Activated CD8-positive, alpha-beta memory T cell treated with anti-CD3 and anti-CD28 coated beads, Interleukin-2, amount 50 U/mL, for 1 hour (primary cell): ENCODE measurements at regions not wholly inside any gene's neighbourhood (a gene's known extent, or its start where the extent isn't known, plus 50 kb on each side); places are given as distances from the start of the nearest gene placed in this dataset.
A peak's percentile ranks its signal among the peaks of the same experiment; 100 is the strongest.
"Not testable (repeated sequence)": the region's sequence is repeated elsewhere in the genome, so short reads cannot be mapped to it uniquely, and the experiment has no call there.

Experiments used
- DNase-seq: peaks from one replicate; pipeline ENCODE4 v3.0.0-alpha.2; 2020; ENCODE audit errors: extremely low read depth

DNA sequence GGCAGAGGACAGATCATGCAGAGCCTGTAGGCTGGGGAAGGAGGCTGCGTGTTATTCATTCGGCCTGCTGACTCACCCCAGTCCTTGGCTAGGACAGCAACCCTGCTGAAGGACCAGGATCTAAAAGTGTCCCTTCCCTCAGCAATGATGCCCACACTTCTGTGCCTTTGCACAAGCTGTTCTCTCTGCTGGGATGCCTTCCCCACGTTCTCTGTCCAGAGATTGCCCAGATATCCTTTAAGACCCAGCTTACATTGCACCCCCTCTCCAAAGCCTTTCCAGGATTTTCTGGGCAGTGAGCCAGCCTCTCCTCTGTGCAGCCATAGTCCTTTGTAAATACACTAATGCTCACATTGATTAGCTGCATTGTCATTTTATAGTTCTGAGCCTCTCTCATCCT, 99.3 kb upstream of the CHD6 start:
- DNase-seq: no peak

DNA sequence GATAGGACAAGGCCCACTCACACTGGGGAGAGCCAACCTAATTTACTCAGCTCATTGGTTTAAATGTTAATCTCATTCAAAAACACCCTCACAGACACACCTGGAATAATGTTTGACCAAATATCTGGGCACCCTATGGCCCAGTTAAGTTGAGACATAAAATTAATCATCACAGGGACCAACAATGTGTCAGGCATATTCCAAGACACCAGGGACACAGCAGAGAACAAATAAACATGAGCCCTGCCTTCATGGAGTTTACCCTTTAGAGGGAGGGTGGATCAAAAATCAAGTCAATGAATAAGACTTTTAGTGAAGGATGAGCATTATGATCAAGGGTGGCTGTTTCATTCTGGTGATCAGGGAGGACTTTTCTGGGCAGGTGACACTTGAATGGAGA, 98.7 kb upstream of the CHD6 start:
- no peak for DNase-seq

DNA sequence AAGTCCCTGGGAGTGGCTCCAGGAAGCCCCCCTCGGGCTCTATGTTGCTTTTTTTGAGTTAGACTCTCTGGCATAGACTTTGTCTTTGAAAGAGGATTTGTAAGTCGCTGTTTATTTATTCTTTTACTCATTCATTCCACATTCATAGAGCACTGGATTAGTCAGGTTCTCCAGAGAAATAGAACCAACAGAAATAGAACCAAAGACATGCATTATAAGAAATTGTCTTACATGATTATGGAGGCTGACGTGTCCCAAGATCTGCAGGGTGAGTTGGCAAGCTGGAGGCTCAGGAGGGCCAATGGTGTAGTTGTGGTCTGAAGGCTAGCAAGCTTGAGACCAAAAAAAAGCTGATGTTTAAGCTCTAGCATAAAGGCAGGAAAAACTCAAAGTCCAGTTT, 98.3 kb upstream of the CHD6 start:
- no peak for DNase-seq

DNA sequence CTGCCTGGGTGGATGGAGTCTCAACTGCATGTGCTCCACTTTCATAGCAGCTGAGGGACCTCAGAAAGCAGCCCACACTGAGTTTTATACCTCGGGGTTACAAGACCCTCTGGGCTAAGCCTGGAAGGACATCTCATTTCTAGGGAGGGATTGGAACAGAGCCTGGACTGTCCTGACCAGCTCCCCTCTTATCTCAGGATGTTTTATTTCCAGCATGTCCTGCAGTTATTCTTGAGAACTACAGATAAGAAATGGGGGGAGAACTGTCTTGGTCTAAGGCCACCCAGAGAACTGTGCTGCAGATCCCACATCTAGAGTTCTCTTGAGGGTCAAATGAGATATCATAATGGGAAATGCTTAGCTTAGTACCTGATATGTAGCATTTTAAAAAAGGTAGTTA, 97.3 kb upstream of the CHD6 start:
- DNase-seq: no peak

DNA sequence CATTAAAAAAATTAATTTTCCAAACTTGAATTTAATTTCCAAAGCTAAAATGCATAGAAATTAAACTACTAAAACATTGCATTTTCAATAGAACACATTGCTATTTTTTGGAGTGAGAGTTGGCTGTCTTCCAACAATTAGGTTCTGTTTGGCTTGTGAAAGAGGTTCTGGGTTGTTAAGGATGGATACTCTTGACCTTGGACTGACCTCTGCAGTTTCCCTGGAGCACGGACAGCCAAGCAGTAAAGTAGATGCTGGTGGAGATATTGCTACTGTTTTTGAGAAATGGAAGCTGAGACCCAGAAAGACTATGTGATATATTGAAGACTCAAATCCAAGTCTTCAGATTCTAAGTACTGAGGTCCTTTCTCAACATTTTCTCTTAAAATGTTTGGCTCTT, 95.9 kb upstream of the CHD6 start:
- DNase-seq: no peak

DNA sequence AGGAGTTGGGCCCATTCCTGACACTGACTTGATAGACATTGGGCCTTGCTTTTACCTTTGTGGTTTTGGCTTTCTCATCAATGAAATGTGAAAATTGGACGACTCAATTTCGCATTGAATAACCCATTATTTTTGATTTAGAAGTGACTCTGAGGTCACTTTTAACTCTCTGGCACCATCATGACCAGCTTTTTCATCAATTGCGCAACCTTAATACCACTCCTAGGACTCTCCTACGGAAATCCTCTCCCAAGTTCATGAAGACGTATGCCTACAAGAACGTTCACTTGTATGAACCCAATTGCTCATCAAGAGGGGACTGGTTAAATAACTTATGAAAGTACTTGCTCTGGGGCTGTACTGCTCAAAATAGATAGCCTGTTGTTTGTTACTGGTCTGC, 86.7 kb upstream of the CHD6 start:
- DNase-seq: no peak

DNA sequence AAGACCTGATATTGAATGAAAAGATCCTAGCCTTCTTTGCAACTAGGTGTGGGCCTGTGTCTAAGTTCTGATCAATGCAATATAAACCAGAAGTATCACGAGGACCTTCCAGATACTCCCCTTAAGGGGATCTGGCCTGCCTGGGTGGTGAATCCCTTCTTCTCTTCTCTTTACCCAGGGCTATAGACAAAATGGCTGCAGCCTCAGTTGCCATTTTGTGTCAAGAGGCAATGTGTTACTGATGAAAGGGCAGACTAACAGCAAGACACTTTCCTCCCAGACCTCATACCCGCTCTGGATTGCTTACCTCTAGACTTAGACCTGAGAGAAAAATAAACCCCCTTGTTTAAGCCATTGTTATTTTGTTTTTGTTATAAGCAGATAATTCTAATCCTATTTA, 84.5 kb upstream of the CHD6 start:
- DNase-seq: no peak

DNA sequence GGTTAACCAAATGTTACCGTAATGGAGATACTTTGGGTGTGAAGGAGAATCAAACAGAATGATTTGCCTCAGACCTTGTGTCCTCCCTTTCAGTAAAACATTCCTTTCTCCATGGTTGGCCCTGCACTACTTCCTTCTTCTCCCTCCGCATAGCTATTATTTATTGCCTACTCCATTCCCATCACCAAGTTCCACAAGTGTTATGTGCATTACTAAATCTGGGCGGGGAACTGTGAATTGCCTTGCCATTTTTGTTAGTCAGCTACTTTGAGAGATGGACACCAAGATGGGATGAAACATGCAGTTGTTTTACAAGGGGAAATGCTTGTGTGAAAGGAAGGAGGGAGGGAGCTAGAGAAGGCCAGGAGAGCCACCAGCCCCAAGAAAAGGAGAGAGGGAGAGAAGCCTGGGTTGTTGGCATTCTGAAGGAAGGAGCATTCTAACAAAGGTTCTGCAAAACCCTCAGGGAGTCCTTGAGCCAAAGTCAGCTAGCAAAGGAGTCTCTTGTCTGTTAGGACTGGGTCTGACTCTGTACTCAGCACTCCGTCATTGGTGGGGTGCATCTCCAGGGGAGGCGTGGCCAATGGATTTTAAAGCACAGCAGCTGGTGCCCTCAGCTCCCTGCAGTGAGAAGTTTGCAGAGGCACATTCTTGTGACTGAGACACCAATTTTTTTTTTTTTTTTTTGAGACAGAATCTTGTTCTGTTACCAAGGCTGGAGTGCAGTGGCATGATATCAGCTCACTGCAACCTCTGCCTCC, 83.6 kb upstream of the CHD6 start:
- no peak for DNase-seq

DNA sequence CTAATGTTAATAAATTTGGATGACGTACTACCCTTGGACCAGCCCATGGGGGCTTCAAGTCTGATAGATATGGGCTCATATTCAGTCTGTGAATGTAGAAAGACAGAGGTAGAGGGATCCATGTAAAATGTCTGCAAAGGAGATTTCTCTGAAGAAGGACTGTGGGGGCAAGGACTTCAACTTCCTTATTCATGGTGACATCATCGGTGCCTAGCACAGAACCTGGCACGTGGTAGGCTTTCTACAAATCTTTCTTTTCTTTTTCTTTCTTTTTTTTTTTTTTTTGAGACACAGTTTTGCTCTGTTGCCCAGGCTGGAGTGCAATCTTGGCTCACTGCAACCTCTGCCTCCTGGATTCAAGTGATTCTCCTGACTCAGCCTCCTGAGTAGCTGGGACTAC, 81.5 kb upstream of the CHD6 start:
- not testable (repeated sequence) for DNase-seq

DNA sequence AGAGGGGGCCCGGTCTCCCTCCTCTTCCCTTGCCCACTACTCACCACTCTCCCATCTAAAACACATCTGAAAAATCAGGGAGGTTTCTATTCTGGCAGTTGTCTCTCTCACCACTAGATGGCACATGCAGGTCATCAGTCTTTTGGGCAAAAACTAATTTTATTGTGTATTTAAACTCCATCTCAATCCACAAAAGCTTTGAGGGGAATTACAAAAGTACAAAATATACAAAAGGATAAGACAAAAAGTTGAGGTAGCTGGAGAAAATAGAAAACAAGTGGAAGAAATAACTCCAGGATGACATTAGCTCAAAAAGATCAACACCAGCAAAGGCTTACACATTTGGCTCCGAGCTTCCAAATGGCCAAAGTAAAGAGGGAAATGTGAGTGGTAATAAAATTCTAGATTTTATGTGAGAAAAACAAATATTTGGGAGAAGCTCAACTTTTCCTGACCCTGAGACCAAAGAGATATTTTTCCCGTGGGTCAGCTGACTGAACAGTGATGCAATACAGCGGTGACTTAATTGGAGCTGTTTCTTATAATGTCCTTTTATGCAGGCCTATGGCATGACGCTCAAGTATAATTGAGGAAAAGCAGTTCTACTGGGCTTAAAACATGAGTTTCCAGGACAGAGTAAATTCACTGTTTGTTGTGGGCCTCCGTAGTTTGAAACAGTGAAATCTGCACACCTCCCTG, 79.8 kb upstream of the CHD6 start:
- no peak for DNase-seq

DNA sequence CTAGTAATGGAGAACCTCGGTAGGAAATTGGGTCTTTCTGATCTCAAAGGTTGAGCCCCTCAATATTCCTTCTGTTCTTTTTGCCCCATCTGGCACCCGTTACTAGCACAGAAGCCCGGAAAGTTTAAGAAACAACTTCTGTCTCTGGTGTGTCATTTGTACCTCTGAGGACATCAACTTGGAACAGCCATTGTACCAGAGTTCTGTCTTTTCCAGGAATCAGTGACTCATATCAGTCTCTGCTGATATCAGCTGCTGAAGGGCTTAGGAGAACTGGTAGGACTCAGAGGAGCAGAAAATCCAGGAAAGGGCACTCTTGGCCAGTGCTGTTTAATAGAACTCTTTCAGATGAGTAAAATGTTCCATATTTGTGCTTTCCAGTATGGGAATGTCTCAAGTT, 78.3 kb upstream of the CHD6 start:
- DNase-seq: no peak

DNA sequence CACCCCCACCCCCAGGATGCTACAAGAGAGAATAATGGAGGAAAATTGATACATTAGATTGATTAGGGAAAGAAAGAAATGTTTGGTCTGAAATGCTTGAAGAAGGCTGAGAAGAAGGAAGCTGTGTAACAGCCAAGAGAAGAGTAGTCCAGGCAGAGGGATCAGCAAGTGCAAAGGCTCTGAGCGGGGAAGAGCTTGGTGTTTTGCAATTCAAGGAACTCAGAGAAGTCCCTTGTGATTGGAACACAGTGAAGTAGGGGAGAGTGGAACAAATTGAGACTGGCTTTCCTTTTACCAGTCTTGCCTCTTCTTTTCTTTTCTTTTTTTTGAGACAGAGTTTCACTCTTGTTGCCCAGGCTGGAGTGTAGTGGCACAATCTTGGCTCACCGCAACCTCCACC, 76.6 kb upstream of the CHD6 start:
- no peak for DNase-seq

DNA sequence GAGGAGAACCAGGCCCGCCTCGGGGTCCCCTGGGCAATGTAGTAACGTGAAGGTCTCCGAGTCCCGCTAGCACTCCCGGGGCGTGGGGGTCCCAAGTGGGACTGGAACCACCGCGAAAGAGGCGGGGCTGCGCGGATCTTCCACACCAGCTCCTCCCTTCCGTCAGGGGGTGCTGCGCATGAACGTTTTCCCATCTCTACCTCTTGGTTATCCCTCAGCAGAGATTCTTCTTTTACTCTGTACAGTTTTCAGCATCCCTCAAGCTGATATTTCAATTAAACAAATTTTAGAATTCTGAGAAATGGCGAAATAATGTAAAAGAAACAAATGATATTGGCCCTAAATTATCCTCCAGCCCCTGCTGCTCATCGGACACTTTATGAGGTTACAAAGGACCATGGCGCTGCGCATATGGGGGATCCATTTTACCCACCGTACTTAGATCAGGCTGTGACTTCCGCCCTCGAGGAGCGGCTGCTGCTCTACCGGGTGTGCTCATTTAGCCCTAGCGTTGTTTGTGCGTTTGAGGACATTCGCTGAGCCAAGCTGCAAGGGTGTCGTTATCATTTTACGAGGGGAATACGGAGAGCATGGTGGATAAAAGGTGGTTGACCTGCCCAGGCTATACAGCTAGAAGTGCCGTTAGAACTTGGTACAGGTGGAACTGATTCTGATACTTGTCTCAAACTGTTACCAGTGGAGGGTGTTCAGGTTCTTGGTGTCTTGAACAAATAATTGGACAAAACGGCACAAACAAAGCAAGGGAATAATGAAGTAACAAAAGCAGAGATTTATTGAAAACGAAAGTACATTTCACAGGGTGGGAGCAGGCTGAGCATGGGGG, 75.2 kb upstream of the CHD6 start:
- peak; percentile 62 for DNase-seq

DNA sequence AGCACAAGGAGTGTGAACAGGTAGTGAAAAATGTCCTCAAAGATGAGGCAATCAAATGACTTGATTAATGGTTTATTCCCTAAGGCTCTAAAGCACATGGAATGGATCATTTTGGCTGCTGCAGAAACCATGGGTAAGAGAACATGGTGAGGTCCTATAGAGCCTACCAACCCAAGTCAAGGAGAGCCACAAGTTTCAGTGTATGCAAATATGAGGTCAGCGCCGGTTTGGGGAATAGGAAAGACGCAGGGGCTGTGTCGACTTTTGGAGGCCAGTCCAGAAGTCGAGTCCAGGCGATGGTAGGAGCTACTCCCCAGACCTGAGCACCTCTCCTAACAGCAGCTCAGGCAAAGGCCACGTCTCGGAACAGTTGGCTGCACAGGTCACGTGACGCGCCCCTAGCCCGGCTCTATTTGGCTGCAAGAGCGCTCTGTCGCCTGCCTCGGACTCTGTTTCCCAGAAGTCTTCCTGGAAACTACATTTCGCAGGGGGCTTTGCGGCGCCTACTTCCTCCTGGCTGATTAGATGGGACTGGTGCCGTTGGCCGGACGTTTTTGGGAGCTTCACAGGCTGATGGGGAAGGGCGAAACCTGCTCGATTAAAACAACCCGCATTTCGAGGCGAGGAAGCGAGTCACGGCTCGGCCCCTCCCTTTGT, 74.4 kb upstream of the CHD6 start:
- DNase-seq: peak; percentile 40

DNA sequence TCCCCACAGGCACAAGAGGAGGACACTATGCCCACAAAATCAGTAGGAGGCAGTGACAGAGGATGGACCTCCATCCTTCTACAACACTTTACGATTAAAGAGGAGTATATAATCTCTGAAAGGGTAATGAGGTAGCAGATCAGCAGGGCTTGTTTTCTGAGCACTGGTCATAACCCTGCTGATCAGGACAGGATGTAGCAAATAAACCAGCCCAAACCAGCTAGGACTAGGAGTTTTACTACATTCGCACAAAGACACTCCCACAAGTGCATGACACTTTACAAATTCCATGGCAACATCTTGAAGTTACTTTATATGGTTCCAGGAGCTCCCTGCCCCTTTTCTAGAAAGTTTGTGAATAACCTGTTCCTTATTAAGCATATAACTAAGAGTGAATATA, 73.3 kb upstream of the CHD6 start:
- DNase-seq: no peak

DNA sequence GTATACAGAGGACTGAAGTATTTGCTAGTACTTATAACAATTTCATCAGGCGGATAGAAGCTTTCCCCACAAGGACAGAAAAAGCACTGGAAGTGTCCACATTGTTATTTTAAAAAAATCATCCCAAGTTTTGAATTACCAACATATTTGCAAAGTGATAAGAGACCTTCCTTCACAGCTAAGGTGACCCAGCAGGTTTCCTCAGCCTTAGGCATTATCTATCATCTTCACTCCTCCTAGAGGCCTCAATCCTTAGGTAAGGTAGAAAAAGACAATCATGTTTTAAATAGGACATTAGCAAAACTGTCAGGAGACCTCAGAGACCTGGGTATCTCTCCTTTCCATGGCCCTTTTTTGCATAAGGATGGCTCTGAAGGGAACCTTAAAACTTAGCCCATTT, 72.5 kb upstream of the CHD6 start:
- DNase-seq: no peak

DNA sequence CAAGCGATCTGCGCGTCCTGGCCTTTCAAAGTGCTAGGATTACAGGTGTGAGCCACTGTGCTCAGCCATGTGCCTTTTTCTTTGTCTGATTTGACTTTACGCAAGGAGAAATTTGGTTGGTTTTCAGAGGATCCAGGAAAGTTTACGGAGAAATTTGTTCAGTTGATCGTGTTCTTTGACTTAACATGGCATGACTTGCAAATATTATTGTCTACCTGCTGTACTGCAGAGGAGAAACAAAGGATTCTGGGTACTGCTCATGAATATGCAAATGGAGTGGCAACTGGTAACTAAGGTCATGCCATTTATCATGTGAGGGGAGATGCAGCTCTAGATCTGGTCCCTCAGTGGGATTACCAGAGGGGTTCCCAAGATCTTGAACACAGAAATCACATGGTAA, 68.8 kb upstream of the CHD6 start:
- DNase-seq: no peak

DNA sequence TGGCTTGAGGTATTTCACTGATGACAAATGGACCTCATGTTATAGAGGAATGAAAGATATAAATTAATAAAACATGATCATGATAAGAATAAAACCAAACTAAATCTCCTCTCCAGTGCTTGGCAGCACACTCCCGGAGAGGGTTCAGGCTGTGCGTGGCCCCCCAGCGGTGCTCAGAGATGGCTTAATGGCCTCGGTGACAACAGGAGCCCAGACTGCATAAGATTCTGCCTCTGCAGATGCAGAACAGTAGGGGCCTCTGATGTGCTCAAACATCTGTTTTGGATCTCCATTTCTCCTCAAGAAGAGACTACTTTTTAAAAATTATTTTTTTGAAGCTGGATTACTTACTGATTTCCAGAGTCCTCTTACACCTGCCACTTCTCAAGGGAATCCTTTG, 67.0 kb upstream of the CHD6 start:
- not testable (repeated sequence) for DNase-seq

DNA sequence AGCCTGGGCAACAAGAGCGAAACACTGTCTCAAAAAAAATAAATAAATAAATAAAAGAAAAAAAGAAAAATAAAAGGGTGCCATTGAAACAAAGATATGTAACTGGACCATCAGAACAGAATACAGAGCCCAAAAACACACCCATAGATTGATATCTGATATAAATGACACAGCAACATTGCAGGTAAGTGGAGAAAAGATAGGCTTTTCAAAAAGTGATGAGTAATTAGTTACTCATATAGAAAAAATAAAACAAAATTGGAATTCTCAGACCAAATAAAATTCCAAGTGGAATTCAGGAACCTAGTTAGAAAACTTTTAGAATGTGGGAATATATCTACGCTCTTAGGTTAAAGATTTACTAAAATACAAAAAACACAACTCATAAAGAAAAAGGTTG, 60.6 kb upstream of the CHD6 start:
- no peak for DNase-seq

DNA sequence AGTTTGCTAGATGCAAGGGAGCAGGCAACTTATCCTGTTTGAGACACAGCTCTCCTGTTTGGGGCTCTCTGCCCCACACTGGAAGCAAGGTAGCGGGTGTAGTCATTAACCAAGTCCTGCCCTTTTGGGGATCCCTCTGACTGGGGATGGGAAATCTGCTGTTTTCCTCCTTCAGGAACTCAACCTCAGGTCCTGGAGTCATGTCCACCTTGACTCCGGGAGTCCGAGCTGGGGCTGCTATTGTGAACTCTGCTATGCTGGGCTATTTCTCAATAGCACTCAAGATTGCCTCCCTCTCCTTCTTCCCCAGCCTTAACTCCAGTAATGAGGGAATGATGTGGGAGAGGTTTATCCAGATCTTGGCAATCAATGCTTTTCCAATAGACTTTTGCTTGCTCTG, 54.1 kb upstream of the CHD6 start:
- no peak for DNase-seq

DNA sequence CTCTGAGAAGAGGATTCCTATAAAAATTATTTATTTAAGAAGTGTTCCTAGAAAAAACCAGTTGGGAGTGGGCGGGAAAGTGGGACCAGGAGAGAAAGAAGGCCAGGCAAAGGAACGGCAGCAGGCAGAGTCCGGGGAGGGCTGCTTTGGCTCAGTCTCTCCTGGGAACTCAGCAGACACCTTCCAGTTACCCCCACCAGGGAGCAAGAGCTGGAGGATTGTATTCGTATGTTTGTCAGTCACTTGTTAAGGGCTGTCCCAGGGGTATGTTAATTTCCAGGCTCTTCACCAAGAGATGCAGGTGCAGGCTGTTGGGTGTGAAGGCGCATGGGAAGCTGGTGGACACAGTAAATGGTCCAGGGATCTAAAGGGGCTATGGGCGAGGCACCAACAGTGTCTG, 53.0 kb upstream of the CHD6 start:
- no peak for DNase-seq

DNA sequence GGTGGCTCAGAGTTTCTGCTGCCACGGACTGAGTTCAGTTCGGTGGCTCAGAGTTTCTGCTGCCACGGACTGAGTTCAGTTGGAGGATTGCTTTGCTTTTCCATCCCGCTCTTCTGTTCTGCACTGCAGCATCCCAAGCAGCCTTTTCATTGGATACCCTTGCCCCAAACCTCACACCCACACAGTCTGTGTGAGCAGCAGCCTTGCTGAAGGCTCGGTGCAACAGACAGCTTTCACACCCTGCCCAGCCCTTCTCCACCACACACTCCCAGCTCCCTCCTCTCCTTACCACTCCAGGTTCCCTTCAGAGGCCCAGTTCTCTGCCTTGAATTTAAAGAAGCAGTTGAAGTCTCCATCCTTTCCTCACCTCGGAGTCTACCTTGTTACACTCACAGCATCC, 52.5 kb upstream of the CHD6 start:
- DNase-seq: no peak
